ENCODE measurements at regions not wholly inside any gene's neighbourhood (a gene's known extent, or its start where the extent isn't known, plus 50 kb on each side); places are given as distances from the start of the nearest gene placed in this dataset.

DNA sequence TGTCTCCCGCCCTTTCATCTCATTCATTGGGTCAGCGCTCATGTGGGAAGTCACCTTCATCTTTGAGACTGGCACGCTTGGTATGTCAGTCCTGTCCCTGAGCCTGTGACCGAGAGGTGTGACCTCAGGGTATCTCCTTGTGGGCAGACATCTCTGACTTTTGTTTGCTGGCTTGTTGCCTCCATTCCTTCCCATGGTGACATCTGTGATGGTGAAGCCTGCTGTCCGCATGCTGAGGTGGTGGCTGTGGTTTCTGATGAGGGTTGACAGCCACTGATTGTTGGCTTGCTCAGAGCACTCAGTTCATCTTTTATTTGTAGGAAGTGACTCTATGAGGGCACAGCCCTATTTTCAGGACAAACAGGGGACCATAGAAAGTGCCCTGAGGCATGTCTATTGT lies 139.2 kb downstream of the SLC4A3 start:
- H3K4me3 ChIP-seq (ENCODE audit: low read depth, low read length), result no peak overlapping the region
- DNase-seq (ENCODE audit: low read depth), result no peak
- TF ChIP-seq, protein P1, sequence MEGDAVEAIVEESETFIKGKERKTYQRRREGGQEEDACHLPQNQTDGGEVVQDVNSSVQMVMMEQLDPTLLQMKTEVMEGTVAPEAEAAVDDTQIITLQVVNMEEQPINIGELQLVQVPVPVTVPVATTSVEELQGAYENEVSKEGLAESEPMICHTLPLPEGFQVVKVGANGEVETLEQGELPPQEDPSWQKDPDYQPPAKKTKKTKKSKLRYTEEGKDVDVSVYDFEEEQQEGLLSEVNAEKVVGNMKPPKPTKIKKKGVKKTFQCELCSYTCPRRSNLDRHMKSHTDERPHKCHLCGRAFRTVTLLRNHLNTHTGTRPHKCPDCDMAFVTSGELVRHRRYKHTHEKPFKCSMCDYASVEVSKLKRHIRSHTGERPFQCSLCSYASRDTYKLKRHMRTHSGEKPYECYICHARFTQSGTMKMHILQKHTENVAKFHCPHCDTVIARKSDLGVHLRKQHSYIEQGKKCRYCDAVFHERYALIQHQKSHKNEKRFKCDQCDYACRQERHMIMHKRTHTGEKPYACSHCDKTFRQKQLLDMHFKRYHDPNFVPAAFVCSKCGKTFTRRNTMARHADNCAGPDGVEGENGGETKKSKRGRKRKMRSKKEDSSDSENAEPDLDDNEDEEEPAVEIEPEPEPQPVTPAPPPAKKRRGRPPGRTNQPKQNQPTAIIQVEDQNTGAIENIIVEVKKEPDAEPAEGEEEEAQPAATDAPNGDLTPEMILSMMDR (IDR thresholded peaks at IDR 0.05; ENCODE audit: low read depth, low read length, missing control alignments), result no peak

DNA sequence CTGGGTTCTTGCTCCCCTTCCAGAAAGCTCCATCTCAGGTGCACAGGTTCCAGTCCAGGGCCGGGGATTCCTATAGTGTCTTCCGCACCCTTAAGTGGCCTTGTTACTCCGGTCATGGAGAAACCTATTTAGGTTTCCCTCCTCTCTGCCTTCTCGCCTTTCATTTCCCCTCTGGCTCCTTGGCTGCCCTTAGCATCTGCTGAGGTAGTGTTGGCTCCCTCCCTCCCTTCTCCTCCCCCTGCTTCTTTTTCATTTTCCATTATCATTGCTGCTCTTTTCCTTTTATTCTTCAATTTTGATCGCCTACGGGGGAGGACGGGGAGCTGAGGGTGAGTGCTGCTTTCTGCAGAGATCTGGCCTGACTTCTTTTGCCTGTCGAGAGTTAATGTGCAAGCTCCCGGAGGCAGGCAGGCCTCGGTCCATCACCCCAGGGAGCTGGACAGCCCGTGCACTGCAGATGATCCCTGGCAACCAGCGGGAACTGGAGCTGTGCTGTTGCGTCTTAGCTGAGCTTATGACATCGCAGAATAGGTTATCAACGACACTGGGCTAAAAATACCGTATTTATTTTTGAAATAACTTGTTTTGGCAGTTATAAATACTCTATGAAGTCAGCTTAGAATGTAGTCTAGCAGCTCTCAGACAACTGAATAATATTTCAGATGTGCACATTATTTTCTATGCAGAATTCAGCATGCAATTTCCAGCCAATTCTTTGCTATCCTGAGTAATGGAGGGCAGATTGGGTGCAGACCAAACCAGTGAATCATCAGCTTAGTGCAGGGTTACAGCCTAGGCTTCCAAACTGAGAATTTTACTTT lies 141.9 kb downstream of the SLC4A3 start:
- DNase-seq (ENCODE audit: low read depth), result no peak
- H3K4me3 ChIP-seq (ENCODE audit: low read depth, low read length), result no peak overlapping the region
- TF ChIP-seq, protein P1 (IDR thresholded peaks at IDR 0.05; ENCODE audit: low read depth, low read length, missing control alignments), result no peak

DNA sequence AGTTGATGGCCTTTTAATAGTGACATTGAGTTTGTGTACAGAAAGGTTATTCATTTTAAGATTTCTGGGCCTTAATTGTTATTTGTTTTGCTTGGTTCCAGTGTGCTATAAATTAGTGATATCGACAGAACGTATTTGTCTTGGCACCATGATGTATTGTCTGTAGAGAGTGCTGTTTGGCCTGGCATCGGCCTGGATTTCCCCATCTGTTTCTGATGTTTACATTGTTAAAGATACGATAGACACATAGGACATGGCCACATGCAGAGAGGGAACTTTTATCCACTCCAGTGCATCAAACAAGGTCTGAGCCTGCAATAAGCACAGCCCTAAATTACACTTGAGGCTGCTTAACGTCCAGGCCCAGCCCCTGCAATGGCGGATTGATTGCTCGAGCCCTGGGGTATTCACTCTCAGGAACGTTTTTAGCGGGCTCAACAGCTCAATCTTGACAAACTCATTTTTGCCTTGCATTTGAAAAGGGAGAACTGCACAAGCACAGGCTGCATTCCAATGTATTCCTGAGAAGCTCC lies 144.7 kb downstream of the SLC4A3 start:
- DNase-seq (ENCODE audit: low read depth), result no peak
- TF ChIP-seq, protein P1 (IDR thresholded peaks at IDR 0.05; ENCODE audit: low read depth, low read length, missing control alignments), result no peak
- H3K4me3 ChIP-seq (ENCODE audit: low read depth, low read length), result no peak overlapping the region

DNA sequence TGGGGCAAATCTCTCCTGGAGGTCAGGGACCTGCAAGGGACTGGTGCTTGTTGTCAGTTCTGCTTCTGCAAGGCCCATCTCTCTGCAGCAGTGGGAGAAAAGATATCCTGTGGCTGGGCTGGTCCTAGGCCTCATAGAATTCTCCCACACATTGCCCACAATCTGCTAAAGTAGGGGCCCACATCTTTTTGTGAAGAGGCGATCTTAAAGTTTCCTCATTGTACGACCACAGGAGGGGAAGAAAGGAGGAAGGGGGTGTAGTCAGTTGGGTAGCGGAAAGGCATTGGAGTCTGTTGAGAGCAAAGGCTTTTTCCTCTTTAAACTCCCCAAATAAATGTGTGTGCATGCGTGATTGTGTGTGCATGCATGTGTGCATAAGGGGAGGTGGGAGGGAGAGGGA lies 145.3 kb downstream of the SLC4A3 start:
- DNase-seq (ENCODE audit: low read depth), result no peak
- H3K4me3 ChIP-seq (ENCODE audit: low read depth, low read length), result no peak overlapping the region
- TF ChIP-seq, protein P1 (IDR thresholded peaks at IDR 0.05; ENCODE audit: low read depth, low read length, missing control alignments), result no peak

DNA sequence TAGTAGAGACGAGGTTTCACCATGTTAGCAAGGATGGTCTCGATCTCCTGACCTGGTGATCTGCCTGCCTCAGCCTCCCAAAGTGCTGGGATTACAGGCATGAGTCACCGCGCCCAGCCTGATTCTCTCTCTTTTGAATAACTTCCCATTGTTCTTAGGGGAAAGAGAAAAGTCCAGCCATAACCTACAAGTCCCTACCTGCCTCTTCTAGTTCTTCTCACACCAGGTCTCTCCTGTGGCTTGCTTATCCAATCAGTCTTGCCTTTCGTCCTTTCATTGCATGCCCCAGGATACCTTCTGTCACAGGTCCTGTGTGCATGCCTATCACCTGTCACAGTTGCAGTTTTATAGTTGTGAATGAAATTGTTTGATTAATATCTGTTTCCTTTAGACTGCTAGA lies 148.1 kb downstream of the SLC4A3 start:
- H3K4me3 ChIP-seq (ENCODE audit: low read depth, low read length), result no peak overlapping the region
- TF ChIP-seq, protein P1 (IDR thresholded peaks at IDR 0.05; ENCODE audit: low read depth, low read length, missing control alignments), result no peak
- no peak for DNase-seq (ENCODE audit: low read depth)

- H3K4me3 ChIP-seq (ENCODE audit: low read depth, low read length), result no peak overlapping the region
- no peak for DNase-seq (ENCODE audit: low read depth)
- TF ChIP-seq, protein P1 (IDR thresholded peaks at IDR 0.05; ENCODE audit: low read depth, low read length, missing control alignments), result no peak
These were observed 150.0 kb downstream of the SLC4A3 start for GRCh38 chr2:219777388-219777787.

- TF ChIP-seq, protein P1 (IDR thresholded peaks at IDR 0.05; ENCODE audit: low read depth, low read length, missing control alignments), result no peak
- DNase-seq (ENCODE audit: low read depth), result no peak
- H3K4me3 ChIP-seq (ENCODE audit: low read depth, low read length), result no peak overlapping the region
These were observed 150.8 kb downstream of the SLC4A3 start for GRCh38 chr2:219778189-219778588.
